ENCODE measurements at regions not wholly inside any gene's neighbourhood (a gene's known extent, or its start where the extent isn't known, plus 50 kb on each side); places are given as distances from the start of the nearest gene placed in this dataset.
"Not testable (repeated sequence)": the region's sequence is repeated elsewhere in the genome, so short reads cannot be mapped to it uniquely, and the experiment has no call there.

- H4K20me1 ChIP-seq (ENCODE audit: control insufficient read depth, insufficient read depth, low read length, poor library complexity, severe bottlenecking), result peaks cover 71% of the 10 kb centered on the region
- POLR2A ChIA-PET, result interaction anchor here (0.5 kb wide), 1 partner anchor 161 kb away, joined by 4 read pairs; the partner anchor contains the start of gene TXN
- WGBS (ENCODE audit: insufficient coverage), result no CpG with 5 or more reads among the region's 2 CpGs
- peak overlapping the region; percentile 3 for H3K27ac Mint-ChIP-seq
- intact Hi-C loops (cut with micrococcal nuclease), result loop anchor here (10.0 kb wide), 1 partner anchor 50 kb away; no protein-coding TSS in a partner anchor
- H2AFZ ChIP-seq (ENCODE audit: insufficient read depth, low read depth, low read length, poor library complexity, severe bottlenecking), result no peak overlapping the region
- H3K9me3 ChIP-seq (ENCODE audit: control extremely low read depth in 1 of 3, control insufficient read depth in 2 of 3, insufficient read depth in 1 of 3, low read length in 2 of 3), result no peaks in the 10 kb centered on the region
- peaks cover 80% of the 10 kb centered on the region for H3K4me1 Mint-ChIP-seq
- ATAC-seq (ENCODE audit: low read depth), result no peak
- no peak for TF ChIP-seq EZH2 (IDR thresholded peaks at IDR 0.05; ENCODE audit: borderline replicate concordance, insufficient read depth, low read depth, low read length, poor library complexity, severe bottlenecking)
- no peak for TF ChIP-seq CTCF (IDR thresholded peaks at IDR 0.05)
- peak overlapping the region in 1 of 2 donors; percentile 23 for H3K27ac ChIP-seq (ENCODE audit: low read length in 2 of 2)
- H3K36me3 ChIP-seq (replicated peaks in 1 of 2; ENCODE audit: control extremely low read depth in 1 of 2, control insufficient read depth in 1 of 2, extremely low read depth in 1 of 2, insufficient read depth in 2 of 2, low read length in 1 of 2), result peaks cover 0 to 12% of the 10 kb centered on the region in 2 experiments
- H3K27me3 Mint-ChIP-seq, result no peaks in the 10 kb centered on the region
- peaks cover 89% of the 10 kb centered on the region for H3K79me2 ChIP-seq (ENCODE audit: control insufficient read depth, insufficient read depth, low read length)
- no peak overlapping the region for H3K4me3 Mint-ChIP-seq
- DNase-seq, result no peak
- no peak overlapping the region for H3K9ac ChIP-seq (ENCODE audit: low read length)
- CTCF ChIA-PET, result interaction anchor here (0.6 kb wide), 1 partner anchor 47 kb away, joined by 3 read pairs; no protein-coding TSS in a partner anchor
- H3K27me3 ChIP-seq (replicated peaks in 1 of 4; ENCODE audit: control extremely low read depth in 1 of 4, control insufficient read depth in 3 of 4, insufficient read depth in 4 of 4, low read length in 3 of 4), result no peaks in the 10 kb centered on the region
- no peak overlapping the region for H3K4me3 ChIP-seq (ENCODE audit: control extremely low read depth in 1 of 5, extremely low read depth in 1 of 5, insufficient read depth in 1 of 5, low read depth in 2 of 5, low read length in 4 of 5)
- H3K4me1 ChIP-seq (ENCODE audit: control insufficient read depth in 2 of 2, insufficient read depth in 2 of 2, low read length in 2 of 2), result peaks cover 42 to 45% of the 10 kb centered on the region in 2 donors
- no peaks in the 10 kb centered on the region for H3K9me3 Mint-ChIP-seq (ENCODE audit: insufficient read depth)
- H3K4me2 ChIP-seq (replicated peaks; ENCODE audit: low read depth, low read length, poor library complexity, severe bottlenecking), result no peak overlapping the region
These were observed 112.8 kb downstream of the C9orf152 start for GRCh38 chr9:110095161-110095595.

DNA sequence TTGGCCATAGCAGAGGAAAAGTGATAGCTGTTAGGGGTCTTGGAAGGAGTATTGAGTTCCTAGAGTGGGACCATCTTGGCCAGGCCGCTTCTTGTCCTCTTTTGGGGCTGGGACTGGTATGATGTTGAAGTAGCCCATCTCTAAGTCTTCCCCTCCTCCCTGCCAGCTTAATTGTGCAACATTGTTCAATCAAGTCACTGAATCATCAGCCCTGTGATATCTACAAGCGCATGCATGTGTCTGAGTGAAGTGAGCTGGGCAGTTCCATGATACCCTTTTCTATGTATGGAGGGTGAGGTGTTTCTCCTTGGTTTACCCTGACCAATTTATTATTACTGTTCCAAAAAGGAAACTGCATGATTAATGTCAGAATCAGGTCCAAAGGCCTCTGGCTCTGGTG lies 112.2 kb downstream of the C9orf152 start:
- peaks cover 89% of the 10 kb centered on the region for H3K79me2 ChIP-seq (ENCODE audit: control insufficient read depth, insufficient read depth, low read length)
- no CpG with 5 or more reads among the region's 2 CpGs for WGBS (ENCODE audit: insufficient coverage)
- no peak overlapping the region for H2AFZ ChIP-seq (ENCODE audit: insufficient read depth, low read depth, low read length, poor library complexity, severe bottlenecking)
- H3K9me3 ChIP-seq (ENCODE audit: control extremely low read depth in 1 of 3, control insufficient read depth in 2 of 3, insufficient read depth in 1 of 3, low read length in 2 of 3), result no peaks in the 10 kb centered on the region
- H3K4me3 ChIP-seq (ENCODE audit: control extremely low read depth in 1 of 5, extremely low read depth in 1 of 5, insufficient read depth in 1 of 5, low read depth in 2 of 5, low read length in 4 of 5), result no peak overlapping the region
- H4K20me1 ChIP-seq (ENCODE audit: control insufficient read depth, insufficient read depth, low read length, poor library complexity, severe bottlenecking), result peaks cover 73% of the 10 kb centered on the region
- peak overlapping the region in 1 of 2 donors; percentile 23 for H3K27ac ChIP-seq (ENCODE audit: low read length in 2 of 2)
- no peaks in the 10 kb centered on the region for H3K27me3 Mint-ChIP-seq
- H3K4me2 ChIP-seq (replicated peaks; ENCODE audit: low read depth, low read length, poor library complexity, severe bottlenecking), result no peak overlapping the region
- TF ChIP-seq CTCF (IDR thresholded peaks at IDR 0.05), result no peak
- no peak for TF ChIP-seq EZH2 (IDR thresholded peaks at IDR 0.05; ENCODE audit: borderline replicate concordance, insufficient read depth, low read depth, low read length, poor library complexity, severe bottlenecking)
- H3K9ac ChIP-seq (ENCODE audit: low read length), result no peak overlapping the region
- no peaks in the 10 kb centered on the region for H3K9me3 Mint-ChIP-seq (ENCODE audit: insufficient read depth)
- peaks cover 44 to 45% of the 10 kb centered on the region in 2 donors for H3K4me1 ChIP-seq (ENCODE audit: control insufficient read depth in 2 of 2, insufficient read depth in 2 of 2, low read length in 2 of 2)
- peaks cover 80% of the 10 kb centered on the region for H3K4me1 Mint-ChIP-seq
- no peak overlapping the region for H3K27ac Mint-ChIP-seq
- ChIA-PET POLR2A (interaction anchor here (0.5 kb wide), 1 partner anchor 161 kb away, joined by 4 read pairs; the partner anchor contains the start of gene TXN), CTCF (interaction anchor here (0.6 kb wide), 1 partner anchor 46 kb away, joined by 3 read pairs; no protein-coding TSS in a partner anchor)
- intact Hi-C loops (cut with micrococcal nuclease), result loop anchor here (10.0 kb wide), 1 partner anchor 49 kb away; no protein-coding TSS in a partner anchor
- no peak for ATAC-seq (ENCODE audit: low read depth)
- H3K4me3 Mint-ChIP-seq, result no peak overlapping the region
- H3K27me3 ChIP-seq (replicated peaks in 1 of 4; ENCODE audit: control extremely low read depth in 1 of 4, control insufficient read depth in 3 of 4, insufficient read depth in 4 of 4, low read length in 3 of 4), result no peaks in the 10 kb centered on the region
- no peak for DNase-seq
- H3K36me3 ChIP-seq (replicated peaks in 1 of 2; ENCODE audit: control extremely low read depth in 1 of 2, control insufficient read depth in 1 of 2, extremely low read depth in 1 of 2, insufficient read depth in 2 of 2, low read length in 1 of 2), result peaks cover under 1 to 14% of the 10 kb centered on the region in 2 experiments

DNA sequence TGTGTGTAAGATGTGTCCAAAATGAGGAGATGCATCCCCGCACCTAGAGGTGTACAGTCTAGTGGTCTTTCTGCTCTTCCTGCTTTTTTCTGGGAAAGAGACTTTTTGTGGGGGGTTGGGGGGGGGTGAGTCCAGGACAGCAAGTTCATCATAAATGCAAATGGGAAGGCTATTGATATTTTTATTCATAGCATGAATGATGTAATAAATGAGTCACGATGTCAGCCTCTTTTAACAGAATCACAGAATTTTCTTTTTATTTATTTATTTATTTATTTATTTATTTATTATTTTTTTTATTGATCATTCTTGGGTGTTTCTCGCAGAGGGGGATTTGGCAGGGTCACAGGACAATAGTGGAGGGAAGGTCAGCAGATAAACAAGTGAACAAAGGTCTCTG lies 111.3 kb downstream of the C9orf152 start:
- POLR2A ChIA-PET, result not testable (repeated sequence)
- intact Hi-C loops (cut with micrococcal nuclease), result loop anchor here (10.0 kb wide), 1 partner anchor 48 kb away; no protein-coding TSS in a partner anchor

More for the DNA sequence above, 111.3 kb downstream of the C9orf152 start:
- H3K9me3 Mint-ChIP-seq (ENCODE audit: insufficient read depth); DNase-seq; H3K4me3 ChIP-seq (ENCODE audit: control extremely low read depth in 1 of 5, extremely low read depth in 1 of 5, insufficient read depth in 1 of 5, low read depth in 2 of 5, low read length in 4 of 5); H3K27me3 Mint-ChIP-seq; H2AFZ ChIP-seq (ENCODE audit: insufficient read depth, low read depth, low read length, poor library complexity, severe bottlenecking); H3K4me3 Mint-ChIP-seq; ATAC-seq (ENCODE audit: low read depth); H3K9ac ChIP-seq (ENCODE audit: low read length); H3K9me3 ChIP-seq (ENCODE audit: control extremely low read depth in 1 of 3, control insufficient read depth in 2 of 3, insufficient read depth in 1 of 3, low read length in 2 of 3); CTCF ChIA-PET; H3K27me3 ChIP-seq (replicated peaks in 1 of 4; ENCODE audit: control extremely low read depth in 1 of 4, control insufficient read depth in 3 of 4, insufficient read depth in 4 of 4, low read length in 3 of 4); H3K27ac ChIP-seq (ENCODE audit: low read length in 2 of 2); H3K4me2 ChIP-seq (replicated peaks; ENCODE audit: low read depth, low read length, poor library complexity, severe bottlenecking): not testable (repeated sequence)
- Histone ChIP-seq H3K79me2 (ENCODE audit: control insufficient read depth, insufficient read depth, low read length) (peaks cover 89% of the 10 kb centered on the region), H4K20me1 (ENCODE audit: control insufficient read depth, insufficient read depth, low read length, poor library complexity, severe bottlenecking) (peaks cover 75% of the 10 kb centered on the region), H3K36me3 (replicated peaks in 1 of 2; ENCODE audit: control extremely low read depth in 1 of 2, control insufficient read depth in 1 of 2, extremely low read depth in 1 of 2, insufficient read depth in 2 of 2, low read length in 1 of 2) (peaks cover 3 to 22% of the 10 kb centered on the region in 2 experiments), H3K4me1 (ENCODE audit: control insufficient read depth in 2 of 2, insufficient read depth in 2 of 2, low read length in 2 of 2) (peaks cover 50 to 51% of the 10 kb centered on the region in 2 donors)
- H3K27ac Mint-ChIP-seq, result peak overlapping the region; percentile 21
- 100% methylated on average over 1 of the region's 3 CpGs for WGBS (ENCODE audit: insufficient coverage)
- H3K4me1 Mint-ChIP-seq, result peaks cover 82% of the 10 kb centered on the region

All from B cell (primary cell).